Fibroblast of the conjunctiva (primary cell): ENCODE measurements at regions not wholly inside any gene's neighbourhood (a gene's known extent, or its start where the extent isn't known, plus 50 kb on each side); places are given as distances from the start of the nearest gene placed in this dataset.
A peak's percentile ranks its signal among the peaks of the same experiment; 100 is the strongest.

ENCODE experiments used
- DNase-seq: peaks from one replicate; pipeline ENCODE4 v3.0.0-alpha.2; 2010; ENCODE audit warnings: low read depth

GRCh38 chr4:180721356-180721755, 1521.8 kb upstream of the TENM3 start:
- no peak for DNase-seq

- DNase-seq, result no peak
Observed at GRCh38 chr4:180726611-180727010, 1516.6 kb upstream of the TENM3 start.

- DNase-seq, result no peak
Observed at GRCh38 chr4:180727478-180727877, 1515.7 kb upstream of the TENM3 start.

GRCh38 chr4:180734753-180735432, 1508.3 kb upstream of the TENM3 start:
- no peak for DNase-seq

- no peak for DNase-seq
Observed at GRCh38 chr4:180741703-180742102, 1501.5 kb upstream of the TENM3 start.

GRCh38 chr4:180745019-180745418, 1498.2 kb upstream of the TENM3 start:
- no peak for DNase-seq

- DNase-seq, result peak; percentile 0
Observed at GRCh38 chr4:180751009-180751408, 1492.2 kb upstream of the TENM3 start.

GRCh38 chr4:180757927-180758326, 1485.3 kb upstream of the TENM3 start:
- DNase-seq, result no peak

GRCh38 chr4:180766045-180766444, 1477.2 kb upstream of the TENM3 start:
- no peak for DNase-seq

- no peak for DNase-seq
Observed at GRCh38 chr4:180766944-180767729, 1476.1 kb upstream of the TENM3 start.

GRCh38 chr4:180768610-180769009, 1474.6 kb upstream of the TENM3 start:
- DNase-seq, result no peak

GRCh38 chr4:180769791-180770190, 1473.4 kb upstream of the TENM3 start:
- DNase-seq, result no peak

GRCh38 chr4:180770265-180770664, 1472.9 kb upstream of the TENM3 start:
- no peak for DNase-seq

- no peak for DNase-seq
Observed at GRCh38 chr4:180784940-180785339, 1458.3 kb upstream of the TENM3 start.

GRCh38 chr4:180788729-180789128, 1454.5 kb upstream of the TENM3 start:
- DNase-seq, result no peak

GRCh38 chr4:180789929-180790328, 1453.3 kb upstream of the TENM3 start:
- DNase-seq, result no peak

- no peak for DNase-seq
Observed at GRCh38 chr4:180790471-180790870, 1452.7 kb upstream of the TENM3 start.

GRCh38 chr4:180792541-180792940, 1450.7 kb upstream of the TENM3 start:
- DNase-seq, result no peak

GRCh38 chr4:180794333-180794732, 1448.9 kb upstream of the TENM3 start:
- DNase-seq, result no peak

GRCh38 chr4:180798036-180798577, 1445.1 kb upstream of the TENM3 start:
- DNase-seq, result no peak

GRCh38 chr4:180799798-180800197, 1443.4 kb upstream of the TENM3 start:
- no peak for DNase-seq

- no peak for DNase-seq
Observed at GRCh38 chr4:180805101-180805500, 1438.1 kb upstream of the TENM3 start.

GRCh38 chr4:180808862-180809261, 1434.3 kb upstream of the TENM3 start:
- DNase-seq, result no peak
